Tibial artery (tissue), 4 donors: ENCODE measurements at regions not wholly inside any gene's neighbourhood (a gene's known extent, or its start where the extent isn't known, plus 50 kb on each side); places are given as distances from the start of the nearest gene placed in this dataset.

Source experiments
- DNase-seq, 2 donors: peaks; one replicate each; pipeline ENCODE4 v3.0.0-alpha.2; 2019
- H3K27ac ChIP-seq, 2 donors: fragments of 200-600 bp; sonication (generic) in 1 of 2; 1 replicate in 1 of 2; 2 replicates in 1 of 2; pipeline ENCODE4 v1.5.1; 2018 to 2019; ENCODE audit warnings: mild to moderate bottlenecking in 1 of 2
- H3K27me3 ChIP-seq, 2 donors: fragments of 200-600 bp; sonication (generic) in 1 of 2; one replicate each; pipeline versions ENCODE4 v1.5.1 to v1.6.0; 2016 to 2019
- H3K36me3 ChIP-seq, 3 donors: fragments of 200-600 bp; sonication (generic) in 2 of 3; one replicate each; pipeline ENCODE4 v1.5.1; 2016 to 2019; ENCODE audit warnings: mild to moderate bottlenecking in 2 of 3
- H3K4me1 ChIP-seq, 4 donors: fragments of 200-600 bp; sonication (generic) in 2 of 4; 1 replicate in 3 of 4; 2 replicates in 1 of 4; pipeline ENCODE4 v1.5.1; 2016 to 2019
- H3K4me3 ChIP-seq, 2 donors: fragments of 200-600 bp; sonication (generic) in 1 of 2; 1 replicate in 1 of 2; 2 replicates in 1 of 2; pipeline ENCODE4 v1.5.1; 2018 to 2019; ENCODE audit warnings: mild to moderate bottlenecking in 2 of 2
- H3K9me3 ChIP-seq, 3 donors: fragments of 200-600 bp; sonication (generic) in 1 of 3; one replicate each; pipeline ENCODE4 v1.5.1; 2016 to 2019
- intact Hi-C: fragments of 100-400 bp; cut with DNase I; formaldehyde crosslinking; loops from one replicate; pipeline ENCODE4 v1.15.0; 2023; ENCODE audit warnings: low total_unique reads
- TF ChIP-seq, protein P1 (sequence below), 2 experiments: fragments of 200-600 bp in 1 of 2; fragments of 450-650 bp in 1 of 2; IDR thresholded peaks; one replicate each; pipeline ENCODE4 v1.5.1; 2017 to 2019; ENCODE audit warnings: antibody characterized with exemption in 2 of 2, mild to moderate bottlenecking in 1 of 2, moderate library complexity in 1 of 2

DNA sequence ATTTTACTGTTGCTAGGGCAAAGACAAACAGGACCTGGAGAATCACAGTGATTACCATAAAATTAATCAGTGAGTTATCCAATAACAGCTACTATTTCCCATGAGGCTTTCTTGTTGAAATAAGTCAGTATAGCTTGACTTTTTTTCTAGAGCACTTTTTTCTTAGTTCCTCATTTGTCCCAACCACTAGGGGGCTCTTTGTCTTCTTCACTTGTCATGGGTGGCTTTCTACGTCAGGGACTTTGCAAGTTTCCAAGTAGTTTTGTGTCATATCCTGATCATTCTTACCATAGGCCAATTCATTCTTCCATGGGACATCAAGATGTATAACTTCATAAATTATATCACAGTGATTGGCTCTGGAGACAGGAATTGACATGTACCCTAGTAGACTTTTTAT lies 1019.6 kb upstream of the PIK3C3 start:
- Histone ChIP-seq H3K27me3 (no peaks in the 10 kb centered on the region), H3K27ac (no peak overlapping the region), H3K36me3 (no peaks in the 10 kb centered on the region), H3K4me3 (no peak overlapping the region), H3K4me1 (peaks cover 0 to 4% (median 0%) of the 10 kb centered on the region in 4 donors), H3K9me3 (no peaks in the 10 kb centered on the region)
- no peak for DNase-seq
- intact Hi-C loops = loop anchor here (10.0 kb wide), 1 partner anchor 809 kb away; no protein-coding TSS in a partner anchor
- TF ChIP-seq, protein P1, sequence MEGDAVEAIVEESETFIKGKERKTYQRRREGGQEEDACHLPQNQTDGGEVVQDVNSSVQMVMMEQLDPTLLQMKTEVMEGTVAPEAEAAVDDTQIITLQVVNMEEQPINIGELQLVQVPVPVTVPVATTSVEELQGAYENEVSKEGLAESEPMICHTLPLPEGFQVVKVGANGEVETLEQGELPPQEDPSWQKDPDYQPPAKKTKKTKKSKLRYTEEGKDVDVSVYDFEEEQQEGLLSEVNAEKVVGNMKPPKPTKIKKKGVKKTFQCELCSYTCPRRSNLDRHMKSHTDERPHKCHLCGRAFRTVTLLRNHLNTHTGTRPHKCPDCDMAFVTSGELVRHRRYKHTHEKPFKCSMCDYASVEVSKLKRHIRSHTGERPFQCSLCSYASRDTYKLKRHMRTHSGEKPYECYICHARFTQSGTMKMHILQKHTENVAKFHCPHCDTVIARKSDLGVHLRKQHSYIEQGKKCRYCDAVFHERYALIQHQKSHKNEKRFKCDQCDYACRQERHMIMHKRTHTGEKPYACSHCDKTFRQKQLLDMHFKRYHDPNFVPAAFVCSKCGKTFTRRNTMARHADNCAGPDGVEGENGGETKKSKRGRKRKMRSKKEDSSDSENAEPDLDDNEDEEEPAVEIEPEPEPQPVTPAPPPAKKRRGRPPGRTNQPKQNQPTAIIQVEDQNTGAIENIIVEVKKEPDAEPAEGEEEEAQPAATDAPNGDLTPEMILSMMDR (IDR thresholded peaks at IDR 0.05) = peak in 1 of 2 experiments; percentile 12

DNA sequence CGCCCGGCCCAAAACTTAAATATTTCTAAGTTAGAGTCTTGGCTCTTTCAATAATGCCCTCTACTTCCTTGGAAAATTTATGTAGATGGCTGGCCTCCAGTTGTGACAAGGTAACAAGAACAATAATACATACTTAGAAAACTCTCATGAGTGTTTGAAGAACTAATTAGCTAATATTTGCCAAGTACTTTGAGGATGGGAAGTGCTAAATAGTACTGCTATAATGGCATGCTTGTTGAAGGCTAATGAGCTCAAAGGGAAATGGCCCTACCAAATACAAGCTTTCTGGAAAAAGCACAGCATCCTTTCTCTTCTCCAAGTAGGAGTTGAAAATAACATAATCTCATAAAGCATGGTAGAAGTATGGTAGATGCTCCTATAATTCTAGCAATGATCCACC lies 1022.2 kb upstream of the PIK3C3 start:
- intact Hi-C loops = loop anchor here (10.0 kb wide), 1 partner anchor 812 kb away; no protein-coding TSS in a partner anchor
- Histone ChIP-seq H3K27me3 (no peaks in the 10 kb centered on the region), H3K4me3 (no peak overlapping the region), H3K4me1 (no peaks in the 10 kb centered on the region), H3K36me3 (no peaks in the 10 kb centered on the region), H3K9me3 (no peaks in the 10 kb centered on the region), H3K27ac (no peak overlapping the region)
- TF ChIP-seq, protein P1 (IDR thresholded peaks at IDR 0.05) = no peak
- no peak for DNase-seq

DNA sequence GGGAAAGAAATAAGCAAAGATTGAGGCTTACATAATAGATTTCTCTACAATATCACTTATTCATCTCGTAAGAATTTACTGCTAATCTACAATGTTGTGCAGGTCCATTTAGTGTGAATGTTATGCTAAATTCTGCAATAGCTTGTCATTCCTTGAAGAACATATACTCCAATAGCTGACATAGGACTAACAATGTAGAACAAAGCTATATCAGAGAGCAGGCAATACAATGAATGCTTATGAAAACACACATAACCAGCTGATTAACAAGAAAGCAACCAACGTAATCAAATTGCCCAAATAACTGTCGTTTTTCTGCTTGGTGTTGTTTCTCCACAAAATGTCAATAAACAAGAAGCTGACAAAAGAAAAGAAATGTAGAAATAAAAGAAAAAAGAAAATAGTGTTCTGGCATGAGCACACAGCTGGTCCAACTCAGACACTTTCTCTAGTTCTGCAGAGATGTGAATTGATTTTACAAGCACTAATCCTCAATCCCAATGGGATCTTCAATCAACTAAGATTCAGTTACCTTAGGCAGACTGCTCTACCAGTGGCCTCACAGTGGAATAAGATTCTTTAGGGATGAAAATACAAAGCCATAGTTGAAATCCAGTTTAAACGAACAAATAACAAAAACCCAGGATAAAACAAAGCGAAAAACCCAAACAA lies 1024.7 kb upstream of the PIK3C3 start:
- intact Hi-C loops = loop anchor here (10.0 kb wide), 1 partner anchor 814 kb away; no protein-coding TSS in a partner anchor
- no peaks in the 10 kb centered on the region for H3K9me3 ChIP-seq
- H3K4me3 ChIP-seq = no peak overlapping the region
- TF ChIP-seq, protein P1 (IDR thresholded peaks at IDR 0.05) = no peak
- no peaks in the 10 kb centered on the region for H3K36me3 ChIP-seq
- no peak for DNase-seq
- no peak overlapping the region for H3K27ac ChIP-seq
- no peaks in the 10 kb centered on the region for H3K4me1 ChIP-seq
- no peaks in the 10 kb centered on the region for H3K27me3 ChIP-seq

DNA sequence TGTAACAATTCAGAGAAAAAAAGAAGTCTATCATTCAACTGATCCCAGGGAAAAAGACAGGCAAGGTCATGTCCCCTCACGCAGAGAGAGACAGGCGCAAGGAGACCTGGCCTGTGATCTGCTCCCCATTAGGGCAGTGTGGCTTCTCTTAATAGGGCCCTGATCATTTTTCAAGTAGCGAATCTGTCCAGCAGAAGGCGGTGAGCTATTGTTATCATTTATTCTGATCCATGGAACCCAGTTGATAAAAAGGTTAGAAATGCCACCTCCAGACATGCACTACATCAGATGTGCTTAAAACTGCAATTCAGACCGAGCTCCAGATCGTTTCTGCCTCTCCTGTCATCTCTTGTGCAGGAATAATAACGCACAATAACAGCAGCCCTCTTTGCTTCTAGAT lies 1025.6 kb upstream of the PIK3C3 start:
- intact Hi-C loops = no loop called here
- H3K4me3 ChIP-seq = no peak overlapping the region
- H3K36me3 ChIP-seq = no peaks in the 10 kb centered on the region
- no peaks in the 10 kb centered on the region for H3K27me3 ChIP-seq
- no peaks in the 10 kb centered on the region for H3K4me1 ChIP-seq
- DNase-seq = no peak
- H3K27ac ChIP-seq = no peak overlapping the region
- TF ChIP-seq, protein P1 (IDR thresholded peaks at IDR 0.05) = no peak
- H3K9me3 ChIP-seq = no peaks in the 10 kb centered on the region

DNA sequence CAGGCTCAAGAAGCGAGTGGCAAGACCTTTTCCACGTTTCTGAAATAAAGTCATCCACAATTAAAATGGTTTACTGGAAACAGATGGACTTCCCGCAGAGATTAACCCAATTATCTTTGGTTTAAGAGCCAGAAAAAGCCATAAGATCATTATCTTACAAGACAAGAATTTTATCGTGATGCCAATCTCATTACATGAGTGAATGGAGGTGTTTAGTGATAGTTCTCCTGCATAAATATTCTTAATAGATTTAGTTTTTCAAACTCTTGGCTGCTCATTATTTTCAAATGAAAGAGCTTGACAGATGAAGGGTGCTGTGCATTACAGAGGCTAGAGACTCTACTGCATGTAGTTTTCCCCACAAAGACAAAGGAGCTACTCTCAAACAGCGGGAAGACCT lies 1028.4 kb upstream of the PIK3C3 start:
- intact Hi-C loops = no loop called here
- Histone ChIP-seq H3K27me3 (no peaks in the 10 kb centered on the region), H3K4me3 (no peak overlapping the region), H3K4me1 (no peaks in the 10 kb centered on the region), H3K9me3 (no peaks in the 10 kb centered on the region), H3K36me3 (no peaks in the 10 kb centered on the region), H3K27ac (no peak overlapping the region)
- DNase-seq = no peak
- TF ChIP-seq, protein P1 (IDR thresholded peaks at IDR 0.05) = no peak
